BLaER1 (cell line): ENCODE measurements at regions not wholly inside any gene's neighbourhood (a gene's known extent, or its start where the extent isn't known, plus 50 kb on each side); places are given as distances from the start of the nearest gene placed in this dataset.

ENCODE experiments used
- H3K27ac ChIP-seq: shearing (Covaris generic); formaldehyde crosslinking; 2 replicates; pipeline ENCODE4 v1.8.1; 2022
- H3K27me3 ChIP-seq: shearing (Covaris generic); formaldehyde crosslinking; 2 replicates; pipeline ENCODE4 v1.8.1; 2022
- H3K36me3 ChIP-seq: shearing (Covaris generic); formaldehyde crosslinking; 2 replicates; pipeline ENCODE4 v1.8.1; 2022
- H3K4me1 ChIP-seq: shearing (Covaris generic); formaldehyde crosslinking; 2 replicates; pipeline ENCODE4 v1.8.1; 2022
- H3K4me2 ChIP-seq: shearing (Covaris generic); formaldehyde crosslinking; 2 replicates; pipeline ENCODE4 v1.8.1; 2022
- H3K4me3 ChIP-seq: shearing (Covaris generic); formaldehyde crosslinking; 2 replicates; pipeline ENCODE4 v1.8.1; 2022
- H3K9ac ChIP-seq: shearing (Covaris generic); formaldehyde crosslinking; 2 replicates; pipeline ENCODE4 v1.8.1; 2022
- H3K9me3 ChIP-seq: shearing (Covaris generic); formaldehyde crosslinking; 2 replicates; pipeline ENCODE4 v1.8.1; 2022
- H4K20me1 ChIP-seq: shearing (Covaris generic); formaldehyde crosslinking; 2 replicates; pipeline ENCODE4 v1.8.1; 2022
- Cebpa-rat ChIP-seq: shearing (Covaris generic); IDR thresholded peaks from 2 replicates; pipeline ENCODE4 v1.8.1; 2022

DNA sequence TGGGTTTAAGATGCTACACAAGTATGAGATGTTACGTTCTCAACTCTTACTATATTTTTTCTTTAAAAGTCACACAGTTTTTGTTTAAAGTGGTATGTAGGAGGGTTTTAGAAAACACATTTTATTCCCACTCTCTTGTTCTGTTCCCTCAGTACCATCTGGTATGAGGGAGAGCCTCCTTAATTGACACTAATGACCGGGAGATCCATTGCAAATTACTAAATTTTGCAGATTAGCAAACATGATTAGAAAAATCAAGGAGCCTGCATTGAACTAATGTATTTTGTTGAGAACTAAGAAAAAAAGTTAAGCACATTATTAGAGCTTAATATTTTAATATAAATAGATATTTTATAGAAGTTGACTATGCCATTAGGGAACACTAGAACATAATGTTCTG, 87.3 kb upstream of the UNC5C start:
- Histone ChIP-seq H3K4me1 (no peaks in the 10 kb centered on the region), H4K20me1 (no peaks in the 10 kb centered on the region)
- no peak for TF ChIP-seq Cebpa-rat

DNA sequence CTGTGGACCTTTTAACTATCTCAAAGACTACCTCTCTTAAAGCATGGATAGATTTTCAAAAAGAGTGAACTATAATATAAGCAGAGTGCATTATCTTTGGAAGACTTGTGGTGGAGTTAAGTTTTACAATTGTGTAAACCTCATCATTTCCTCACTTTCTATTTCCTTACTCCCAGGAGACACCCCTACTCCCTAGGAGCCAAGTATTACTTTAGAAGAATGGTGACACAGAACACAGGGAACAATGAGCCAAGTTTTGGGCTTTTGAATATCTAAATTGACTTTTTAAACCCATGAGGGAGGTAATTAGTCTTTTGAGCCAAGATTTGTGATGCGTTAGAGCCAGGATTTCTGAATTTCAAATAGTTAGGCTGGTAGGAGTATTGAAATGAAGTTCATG, 78.9 kb upstream of the UNC5C start:
- H3K36me3 ChIP-seq = no peaks in the 10 kb centered on the region
- no peak overlapping the region for H3K9ac ChIP-seq
- no peaks in the 10 kb centered on the region for H3K9me3 ChIP-seq
- no peaks in the 10 kb centered on the region for H4K20me1 ChIP-seq
- H3K4me1 ChIP-seq = no peaks in the 10 kb centered on the region
- no peak overlapping the region for H3K4me2 ChIP-seq
- TF ChIP-seq Cebpa-rat = no peak
- no peaks in the 10 kb centered on the region for H3K27me3 ChIP-seq
- H3K4me3 ChIP-seq = no peak overlapping the region
- no peak overlapping the region for H3K27ac ChIP-seq

More for the DNA sequence above, 87.3 kb upstream of the UNC5C start:
- Histone ChIP-seq H3K4me2 (no peak overlapping the region), H3K27me3 (no peaks in the 10 kb centered on the region), H3K27ac (no peak overlapping the region), H3K9me3 (no peaks in the 10 kb centered on the region), H3K9ac (no peak overlapping the region), H3K4me3 (no peak overlapping the region), H3K36me3 (no peaks in the 10 kb centered on the region)

DNA sequence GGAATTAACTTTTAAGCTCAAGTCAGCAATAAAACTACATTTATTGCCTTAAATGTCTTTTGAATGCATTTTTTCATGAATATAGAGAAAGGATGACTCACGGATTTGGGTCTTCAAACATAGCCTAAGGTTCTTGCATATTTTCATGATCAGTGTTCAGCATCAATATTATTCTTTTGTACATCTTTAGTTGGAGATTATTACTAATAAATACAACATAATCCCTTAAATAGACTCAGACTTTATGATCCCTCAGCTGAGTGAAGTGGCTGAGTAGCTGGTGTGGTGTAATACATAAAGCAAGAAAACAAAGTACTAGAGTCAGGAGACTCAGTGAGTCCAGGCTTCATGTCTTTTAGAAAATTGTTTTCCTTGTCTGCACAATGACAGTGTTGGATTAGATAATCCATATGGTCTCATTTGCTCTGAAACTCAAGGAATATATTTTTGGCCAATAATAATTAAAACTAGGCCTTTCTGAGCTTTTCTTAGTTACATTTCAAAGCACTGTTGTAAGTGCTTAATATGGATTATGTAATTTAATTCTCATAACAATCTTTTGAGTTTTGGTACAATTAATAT, 78.3 kb upstream of the UNC5C start:
- no peak overlapping the region for H3K4me3 ChIP-seq
- no peak for TF ChIP-seq Cebpa-rat
- no peaks in the 10 kb centered on the region for H3K36me3 ChIP-seq
- no peak overlapping the region for H3K9ac ChIP-seq
- no peaks in the 10 kb centered on the region for H3K27me3 ChIP-seq
- H3K4me2 ChIP-seq = no peak overlapping the region
- no peaks in the 10 kb centered on the region for H4K20me1 ChIP-seq
- no peaks in the 10 kb centered on the region for H3K9me3 ChIP-seq
- H3K27ac ChIP-seq = no peak overlapping the region
- H3K4me1 ChIP-seq = no peaks in the 10 kb centered on the region

DNA sequence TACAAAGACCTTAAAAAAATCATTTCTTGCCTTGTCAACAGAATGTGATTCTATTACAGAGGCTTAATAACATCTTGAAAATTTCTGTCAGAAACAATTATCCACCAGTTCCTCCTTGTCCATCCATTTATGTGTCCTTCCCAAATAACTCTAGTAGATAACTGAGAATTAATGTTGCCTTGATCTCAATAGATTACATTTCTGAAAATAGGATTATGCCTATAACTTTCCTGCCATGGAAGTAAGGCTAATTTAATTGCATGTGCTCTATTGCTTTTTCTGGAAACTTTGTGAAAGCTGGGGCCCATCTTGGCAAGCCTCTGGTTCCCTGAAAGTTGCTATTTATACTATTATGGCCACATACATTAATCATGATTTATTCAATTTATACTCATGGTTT, 76.2 kb upstream of the UNC5C start:
- Histone ChIP-seq H3K36me3 (no peaks in the 10 kb centered on the region), H4K20me1 (no peaks in the 10 kb centered on the region), H3K27me3 (no peaks in the 10 kb centered on the region), H3K9ac (no peak overlapping the region), H3K9me3 (no peaks in the 10 kb centered on the region), H3K4me3 (no peak overlapping the region), H3K27ac (no peak overlapping the region), H3K4me2 (no peak overlapping the region), H3K4me1 (peaks cover 9% of the 10 kb centered on the region)
- TF ChIP-seq Cebpa-rat = no peak

DNA sequence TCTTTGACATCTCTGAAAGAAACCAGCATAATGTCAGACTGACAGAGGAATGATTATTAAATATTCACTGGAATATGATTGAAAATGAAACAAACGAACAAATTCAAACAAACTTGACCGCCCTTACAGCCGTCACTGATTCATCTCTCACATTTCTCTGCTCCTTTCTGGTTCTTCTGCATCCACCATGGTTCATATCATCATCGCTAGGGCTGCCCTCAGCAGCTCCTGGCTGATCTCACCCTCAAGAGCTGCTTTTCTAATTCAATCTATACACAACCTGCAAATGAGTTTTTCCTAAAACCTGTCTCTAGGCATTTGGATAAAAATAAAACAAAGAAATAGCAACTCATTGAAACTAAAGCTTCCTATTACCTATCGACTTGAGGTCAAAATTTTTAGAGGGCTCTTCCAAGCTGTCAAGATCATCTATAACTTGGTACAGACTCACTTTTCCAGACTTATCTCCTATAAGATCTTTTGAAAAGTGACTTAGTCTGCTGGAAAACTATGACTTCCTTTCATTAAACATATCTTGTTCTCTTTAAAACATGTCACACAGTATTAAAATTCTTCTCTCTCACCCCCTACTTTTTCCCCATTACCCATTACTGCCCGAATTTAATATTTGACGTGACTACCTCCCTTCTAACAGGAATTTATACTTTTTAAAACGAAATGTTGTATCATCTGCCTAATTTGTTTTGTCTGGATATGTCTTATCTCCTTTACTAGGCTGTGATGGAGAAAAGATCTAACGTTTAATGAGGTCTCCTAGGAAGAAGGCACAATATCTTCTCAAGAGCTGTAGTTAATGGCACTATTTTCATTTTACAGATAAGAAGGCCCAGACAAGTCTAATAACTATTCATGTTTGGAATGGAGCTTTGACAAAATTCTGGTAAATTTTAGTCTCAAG, 71.0 kb upstream of the UNC5C start:
- H3K27me3 ChIP-seq = no peaks in the 10 kb centered on the region
- peak overlapping the region; percentile 16 for H3K4me2 ChIP-seq
- no peak for TF ChIP-seq Cebpa-rat
- no peaks in the 10 kb centered on the region for H3K9me3 ChIP-seq
- no peaks in the 10 kb centered on the region for H3K36me3 ChIP-seq
- H3K4me3 ChIP-seq = no peak overlapping the region
- H3K4me1 ChIP-seq = peaks cover 11% of the 10 kb centered on the region
- H3K27ac ChIP-seq = no peak overlapping the region
- no peaks in the 10 kb centered on the region for H4K20me1 ChIP-seq
- no peak overlapping the region for H3K9ac ChIP-seq

DNA sequence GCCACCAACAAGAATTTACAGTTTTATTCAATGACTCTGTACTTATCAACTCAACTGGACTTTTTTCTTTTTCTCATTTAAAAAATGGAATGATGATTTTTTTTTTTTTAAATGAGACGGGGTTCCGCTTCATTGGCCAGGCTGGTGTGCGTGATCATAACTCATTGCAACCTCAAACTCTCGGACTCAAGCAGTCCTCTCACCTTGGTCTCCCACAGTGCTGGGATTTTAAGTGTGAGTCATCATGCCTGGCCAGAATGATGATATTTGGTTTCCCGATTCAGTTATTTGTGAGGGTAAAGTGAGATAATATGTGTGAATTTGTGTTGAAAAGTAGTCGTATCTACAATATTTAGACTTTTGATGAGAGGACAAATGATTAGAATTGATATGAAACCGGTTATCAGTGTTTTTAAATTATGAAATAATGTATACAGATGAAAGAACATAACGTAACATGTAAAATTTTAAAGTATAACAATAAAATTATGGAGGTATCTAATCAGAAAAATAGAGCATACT, 66.0 kb upstream of the UNC5C start:
- Histone ChIP-seq H3K27me3 (no peaks in the 10 kb centered on the region), H3K4me2 (no peak overlapping the region), H3K27ac (no peak overlapping the region), H4K20me1 (no peaks in the 10 kb centered on the region), H3K9me3 (no peaks in the 10 kb centered on the region), H3K9ac (no peak overlapping the region), H3K4me1 (no peaks in the 10 kb centered on the region), H3K36me3 (no peaks in the 10 kb centered on the region), H3K4me3 (no peak overlapping the region)
- TF ChIP-seq Cebpa-rat = no peak

DNA sequence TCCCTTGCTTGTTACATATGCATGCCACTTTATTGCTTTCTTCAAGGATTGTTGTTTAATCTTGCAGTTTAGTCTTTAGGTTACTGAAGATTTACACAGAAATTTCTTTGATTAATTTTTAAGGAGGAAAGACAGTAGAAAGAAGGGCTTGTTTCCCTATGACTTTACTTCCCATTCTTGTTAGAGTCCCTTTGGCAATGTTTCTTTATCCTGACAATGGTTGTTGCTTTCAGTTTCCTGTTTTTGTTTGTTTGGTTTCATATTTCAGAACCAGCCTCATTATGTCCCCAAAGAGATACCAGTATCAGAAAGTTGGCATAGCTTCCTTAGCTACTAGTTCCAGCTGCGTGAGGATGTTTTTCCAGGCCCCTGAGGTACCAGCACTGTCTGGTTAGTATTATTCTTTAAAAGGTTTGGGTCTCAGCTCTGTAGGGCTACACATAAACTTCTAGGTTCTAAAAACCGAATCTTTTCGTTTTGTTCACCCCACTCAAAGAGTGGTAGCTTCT, 61.3 kb upstream of the UNC5C start:
- Histone ChIP-seq H3K9ac (no peak overlapping the region), H3K4me2 (no peak overlapping the region), H3K27me3 (no peaks in the 10 kb centered on the region), H3K4me1 (no peaks in the 10 kb centered on the region), H3K27ac (no peak overlapping the region), H3K9me3 (no peaks in the 10 kb centered on the region), H4K20me1 (no peaks in the 10 kb centered on the region), H3K36me3 (no peaks in the 10 kb centered on the region), H3K4me3 (no peak overlapping the region)
- TF ChIP-seq Cebpa-rat = no peak

DNA sequence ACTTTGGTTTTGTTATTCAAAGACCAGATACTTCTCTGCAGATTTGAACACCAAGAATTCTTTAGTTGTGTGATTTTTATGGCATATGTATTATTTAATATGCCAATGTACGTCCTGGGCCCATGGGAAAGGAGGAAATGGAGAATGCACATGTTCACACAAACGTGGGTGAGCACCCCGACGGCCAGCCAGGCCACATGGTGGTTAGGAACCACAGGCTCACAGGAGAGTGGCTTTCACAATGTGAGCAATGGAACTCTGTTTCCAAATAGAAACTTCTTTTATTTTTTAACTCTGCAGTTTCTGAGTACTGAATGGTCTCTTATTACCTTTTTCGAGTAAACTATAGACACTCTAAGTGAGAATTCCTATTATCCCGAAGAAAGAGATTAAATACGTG, 58.0 kb upstream of the UNC5C start:
- Histone ChIP-seq H3K9ac (no peak overlapping the region), H4K20me1 (no peaks in the 10 kb centered on the region), H3K27me3 (no peaks in the 10 kb centered on the region), H3K4me2 (no peak overlapping the region), H3K36me3 (no peaks in the 10 kb centered on the region), H3K9me3 (no peaks in the 10 kb centered on the region), H3K4me1 (peaks cover 1% of the 10 kb centered on the region; the same call in 1 of the 2 replicates), H3K27ac (no peak overlapping the region), H3K4me3 (no peak overlapping the region)
- no peak for TF ChIP-seq Cebpa-rat

DNA sequence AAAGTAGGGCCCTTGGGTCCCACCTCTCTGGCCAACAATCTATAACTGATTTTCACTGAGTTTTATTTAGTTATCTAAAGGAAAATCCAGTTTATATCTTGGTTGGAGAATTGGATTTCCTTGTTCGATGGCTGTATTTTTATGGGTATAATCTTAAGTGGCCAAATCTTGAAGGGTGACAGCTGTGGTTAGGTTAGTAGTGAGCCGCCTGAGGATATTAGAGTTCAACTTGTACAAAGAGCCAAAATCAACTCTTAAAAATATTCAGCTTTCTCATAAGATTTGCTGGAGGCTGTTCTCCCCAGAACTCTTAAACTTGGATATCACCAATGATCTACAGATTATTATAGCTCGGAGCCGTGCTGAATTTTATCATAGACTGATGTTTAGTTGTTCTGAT, 54.6 kb upstream of the UNC5C start:
- peaks cover 8% of the 10 kb centered on the region; the same call in 1 of the 2 replicates for H3K4me1 ChIP-seq

DNA sequence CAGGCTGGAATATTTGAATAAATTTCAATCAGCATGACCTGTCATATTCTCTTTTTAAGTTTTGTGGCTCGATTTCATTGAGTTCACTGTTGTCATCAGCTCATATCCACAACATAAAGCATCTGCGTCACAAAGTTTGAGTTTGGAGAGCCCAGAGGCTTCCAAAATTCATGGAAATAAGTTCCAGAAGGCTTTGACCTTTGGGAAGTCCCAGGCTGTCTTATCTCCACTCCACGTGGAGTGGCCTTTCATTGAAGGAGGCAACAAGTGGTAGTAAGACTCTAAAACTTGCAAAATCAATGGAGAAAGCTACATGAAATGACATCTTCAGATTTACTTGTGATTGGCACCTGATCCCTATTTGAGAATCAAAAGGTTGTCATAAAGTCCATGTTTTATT, 54.1 kb upstream of the UNC5C start:
- H4K20me1 ChIP-seq = no peaks in the 10 kb centered on the region
- no peaks in the 10 kb centered on the region for H3K9me3 ChIP-seq
- no peak overlapping the region for H3K27ac ChIP-seq

More for the DNA sequence above, 54.6 kb upstream of the UNC5C start:
- no peak for TF ChIP-seq Cebpa-rat
- H3K4me3 ChIP-seq = no peak overlapping the region
- no peaks in the 10 kb centered on the region for H4K20me1 ChIP-seq
- H3K36me3 ChIP-seq = no peaks in the 10 kb centered on the region
- no peak overlapping the region for H3K4me2 ChIP-seq
- H3K9me3 ChIP-seq = no peaks in the 10 kb centered on the region
- no peak overlapping the region for H3K27ac ChIP-seq
- H3K27me3 ChIP-seq = no peaks in the 10 kb centered on the region
- H3K9ac ChIP-seq = no peak overlapping the region

More for the DNA sequence above, 54.1 kb upstream of the UNC5C start:
- H3K4me1 ChIP-seq = peaks cover 8% of the 10 kb centered on the region; the same call in 1 of the 2 replicates
- H3K36me3 ChIP-seq = no peaks in the 10 kb centered on the region
- no peak for TF ChIP-seq Cebpa-rat
- H3K9ac ChIP-seq = no peak overlapping the region
- H3K27me3 ChIP-seq = no peaks in the 10 kb centered on the region
- no peak overlapping the region for H3K4me3 ChIP-seq
- no peak overlapping the region for H3K4me2 ChIP-seq
